ENCODE measurements at regions not wholly inside any gene's neighbourhood (a gene's known extent, or its start where the extent isn't known, plus 50 kb on each side); places are given as distances from the start of the nearest gene placed in this dataset.

DNA sequence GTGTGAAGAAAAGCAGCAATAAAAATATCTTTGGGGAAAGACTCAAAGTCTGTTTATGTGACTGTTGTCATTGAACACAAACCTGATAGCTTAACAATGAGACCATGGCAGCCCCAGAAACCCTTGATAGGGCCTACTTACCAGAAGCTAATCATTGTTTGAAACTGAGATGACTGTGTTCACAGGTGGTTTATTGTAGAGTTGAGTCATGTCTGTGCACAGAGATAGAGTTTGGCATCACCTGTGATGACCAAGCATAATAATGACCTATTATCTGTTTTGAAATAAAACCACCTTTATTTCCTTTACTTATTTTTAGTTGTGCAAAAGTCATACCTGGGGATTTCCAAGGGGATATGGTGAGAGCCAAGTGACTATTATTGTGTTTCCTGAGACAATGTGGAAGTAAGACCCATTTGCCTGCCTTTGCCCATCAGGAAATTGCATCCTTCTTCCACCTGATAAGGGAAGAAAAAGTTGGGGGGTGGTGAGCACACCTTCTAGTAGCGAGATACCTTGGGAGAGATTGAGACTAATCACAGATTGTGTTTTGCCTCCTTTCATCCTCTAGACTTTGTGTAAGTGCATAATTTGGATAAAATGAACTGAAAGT is 456.9 kb upstream of the JAG1 start:
- DNase-seq (ENCODE audit: low spot score), result no peak

DNA sequence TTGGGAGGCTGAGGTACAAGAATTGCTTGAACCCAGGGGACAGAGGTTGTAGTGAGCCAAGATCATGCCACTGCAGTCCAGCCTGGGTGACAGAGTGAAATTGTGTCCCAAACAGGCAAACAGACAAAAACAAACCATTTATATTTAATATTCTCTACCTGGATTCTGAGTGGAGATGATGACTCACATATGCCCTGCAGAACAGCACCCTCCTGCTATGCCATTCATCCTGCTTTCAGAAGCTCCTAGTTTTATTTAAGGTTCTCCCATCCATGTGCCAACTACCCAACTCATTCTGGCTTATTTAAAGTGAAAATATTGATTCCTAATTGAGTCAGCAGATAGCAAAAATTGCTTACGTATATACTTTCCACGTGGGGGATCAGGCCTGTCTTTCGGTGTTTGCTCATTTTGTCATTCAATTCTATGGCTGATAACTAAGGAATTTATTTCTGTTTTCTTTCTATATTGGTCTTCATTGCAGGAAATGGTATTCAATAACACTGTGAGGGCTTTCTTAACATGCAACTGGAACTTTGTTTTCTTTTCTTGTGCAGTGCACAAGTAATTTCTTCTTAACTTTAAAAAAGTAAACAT is 459.1 kb upstream of the JAG1 start:
- DNase-seq (ENCODE audit: low spot score), result no peak

DNA sequence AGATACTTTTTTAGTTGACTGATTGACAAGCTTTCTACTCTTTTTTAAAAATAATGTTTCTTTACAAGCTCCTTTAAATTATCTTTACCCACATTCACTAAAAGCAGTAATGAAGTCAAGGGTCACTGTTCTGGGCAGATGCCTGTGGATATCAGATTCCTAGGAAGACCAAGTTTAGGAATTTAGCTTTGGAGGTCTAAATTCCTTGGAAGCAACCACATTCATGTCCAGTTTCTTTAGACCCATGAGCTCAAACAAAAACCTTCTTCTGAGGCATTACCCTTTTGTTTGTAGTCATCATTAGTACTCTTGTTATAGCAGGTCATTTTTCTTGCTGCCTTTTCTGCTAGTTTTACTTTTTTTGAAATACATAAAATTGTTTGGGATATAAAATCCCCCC is 462.9 kb upstream of the JAG1 start:
- DNase-seq (ENCODE audit: low spot score), result no peak

DNA sequence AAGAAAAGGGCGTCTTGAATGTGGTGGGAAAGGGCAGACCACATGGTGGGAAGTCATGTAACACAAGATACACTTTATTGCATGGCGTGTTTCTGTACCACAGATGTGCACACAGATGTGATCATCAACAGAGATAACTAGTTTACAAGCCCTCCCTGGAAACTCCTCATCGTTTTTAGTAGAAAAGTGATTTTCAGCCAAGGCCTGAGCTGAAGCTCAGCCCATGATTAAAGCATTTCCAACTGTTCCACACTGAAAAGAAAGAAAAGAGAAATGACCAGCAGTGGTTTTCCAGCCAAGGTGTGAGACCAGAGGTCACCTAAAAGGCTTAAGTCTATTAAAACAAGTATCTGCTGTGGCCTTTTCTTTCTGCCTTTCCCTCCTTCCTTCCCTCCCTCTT is 463.9 kb upstream of the JAG1 start:
- no peak for DNase-seq (ENCODE audit: low spot score)

DNA sequence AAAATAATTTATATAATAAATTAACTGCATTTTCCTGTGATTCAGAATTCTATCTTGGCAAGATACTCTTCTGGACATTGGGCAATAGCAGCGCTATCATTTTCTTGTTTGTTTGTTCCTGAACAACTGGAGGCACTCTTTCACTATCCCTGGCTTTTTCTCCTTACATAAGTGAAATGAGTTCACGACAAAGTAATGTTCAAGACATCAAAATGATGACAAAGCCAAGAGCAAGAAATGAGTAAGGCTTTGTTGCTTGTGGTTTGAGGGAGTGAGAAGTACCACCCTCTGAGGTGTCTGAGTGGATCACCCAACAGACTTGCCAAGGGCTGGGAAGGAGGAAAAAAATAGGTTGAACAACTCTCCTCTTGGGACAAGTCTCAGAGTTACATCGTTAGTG is 466.6 kb upstream of the JAG1 start:
- DNase-seq (ENCODE audit: low spot score), result no peak

DNA sequence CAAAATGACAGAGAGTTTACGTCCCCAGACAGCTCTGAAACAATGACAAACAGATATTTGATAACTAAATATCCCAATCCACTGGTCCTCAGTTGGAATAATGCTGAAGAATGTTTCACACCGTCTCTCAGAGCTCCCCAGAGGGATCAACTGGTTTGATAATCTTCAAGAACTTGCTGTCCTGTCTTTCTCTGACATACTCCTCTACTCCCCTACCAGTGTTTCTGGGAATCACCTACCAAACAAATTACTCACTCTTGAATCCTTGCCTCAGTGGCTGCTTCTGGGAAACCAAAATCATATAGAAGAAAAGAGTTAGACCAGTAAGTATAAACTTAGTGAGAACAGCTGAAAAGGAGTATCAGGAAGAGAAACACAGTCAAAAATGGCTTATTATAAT is 469.7 kb upstream of the JAG1 start:
- no peak for DNase-seq (ENCODE audit: low spot score)

DNA sequence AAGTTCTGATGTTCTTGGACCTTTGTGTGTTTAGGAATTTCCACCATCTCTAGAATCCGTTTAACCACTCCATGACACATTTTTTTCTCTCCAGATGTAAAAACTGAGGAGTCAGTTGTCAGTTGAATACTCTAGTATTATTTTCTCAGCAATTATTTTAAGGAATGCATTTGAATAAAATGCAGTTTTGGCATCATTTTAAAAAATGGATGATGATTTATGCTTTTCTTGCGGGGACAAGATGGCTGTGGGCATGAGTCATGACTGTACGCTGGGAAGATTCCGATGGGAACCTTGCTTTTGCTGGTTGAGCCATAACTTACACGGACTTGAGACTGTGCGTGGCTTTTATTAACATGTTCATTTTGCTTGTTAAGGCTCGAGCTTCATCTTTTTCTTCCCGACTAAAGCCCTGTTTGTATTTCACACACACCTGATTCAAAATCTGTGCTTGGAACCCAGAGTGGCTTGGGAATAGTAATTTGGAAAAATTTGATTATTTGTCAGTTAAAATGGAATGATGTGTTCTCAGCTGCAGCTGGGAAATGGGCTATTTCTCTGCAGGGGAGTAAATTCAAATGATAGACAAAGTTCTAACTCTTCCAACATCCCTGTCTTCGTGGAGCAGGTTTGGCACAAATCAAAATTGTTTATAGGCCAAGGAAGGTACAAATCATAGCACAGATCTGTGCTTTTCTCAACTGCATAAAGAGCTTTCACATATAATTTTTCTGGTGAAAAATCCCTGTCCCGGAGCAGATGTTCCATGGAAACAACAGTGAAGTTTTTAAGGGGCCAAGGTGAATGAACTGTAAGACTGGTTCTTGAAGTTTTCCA is 470.5 kb upstream of the JAG1 start:
- DNase-seq (ENCODE audit: low spot score), result no peak

DNA sequence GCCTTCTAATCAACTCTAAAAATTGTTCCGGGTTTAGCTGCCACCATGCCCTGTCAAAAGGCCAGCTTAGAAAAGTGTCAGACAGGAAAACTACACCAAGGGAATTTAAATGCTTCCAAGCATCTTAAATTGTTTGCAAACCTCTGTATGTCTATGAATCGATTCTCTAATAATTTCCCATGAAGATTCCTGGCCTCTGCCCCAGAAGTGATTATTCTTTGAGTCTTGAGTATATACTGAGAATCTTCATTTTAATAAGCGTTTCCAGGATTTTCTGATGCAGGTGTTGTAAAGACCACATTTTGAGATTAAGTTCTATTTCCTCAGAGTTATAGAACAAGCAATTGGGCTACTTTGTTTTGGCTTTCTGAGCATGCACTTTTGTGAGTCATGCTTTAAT is 471.8 kb upstream of the JAG1 start:
- DNase-seq (ENCODE audit: low spot score), result no peak

DNA sequence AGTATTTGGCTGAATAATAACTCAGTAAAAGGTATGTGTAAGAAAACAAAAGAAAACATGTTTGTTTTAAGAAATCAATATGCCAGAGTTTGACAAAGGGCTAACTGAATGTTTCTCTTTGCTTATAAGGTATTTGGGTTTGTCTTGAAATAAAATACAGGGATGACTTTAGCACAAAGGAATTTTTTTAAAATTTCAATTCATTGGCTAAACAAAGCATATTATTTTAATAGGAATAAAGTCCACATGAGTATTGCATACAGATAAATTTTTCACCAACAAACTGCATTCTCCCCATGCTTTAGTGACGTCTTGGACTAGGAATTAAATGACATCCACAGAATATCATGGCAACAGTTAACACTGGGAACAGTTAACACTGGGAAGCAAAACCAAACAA is 480.0 kb upstream of the JAG1 start:
- DNase-seq (ENCODE audit: low spot score), result no peak

DNA sequence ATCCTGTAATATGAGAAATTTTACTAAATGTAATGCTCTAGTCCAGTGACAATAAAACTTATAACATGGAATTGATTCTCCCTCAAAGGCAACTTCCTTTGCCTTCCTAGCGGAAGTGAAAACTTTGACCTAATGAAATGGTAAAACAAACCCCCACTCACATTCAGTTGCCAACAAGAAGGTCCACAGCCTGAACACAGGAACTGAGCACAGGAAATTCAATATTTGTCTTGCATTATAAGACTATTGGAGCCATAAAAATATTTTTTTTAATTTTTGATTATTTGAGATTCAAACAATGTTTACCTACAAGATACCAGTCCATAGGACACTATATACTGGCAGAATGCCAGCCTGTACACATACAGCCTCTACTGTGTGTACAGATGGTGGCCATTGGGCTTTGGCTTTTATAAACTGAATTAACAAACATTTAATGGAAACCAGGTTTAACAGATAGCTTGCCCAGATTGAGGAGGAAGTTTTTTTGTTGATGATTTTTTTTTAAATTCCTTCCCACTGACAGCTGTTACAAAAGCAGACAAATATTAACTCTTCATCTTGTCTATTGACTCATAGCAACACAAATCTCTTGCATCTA is 481.5 kb upstream of the JAG1 start:
- DNase-seq (ENCODE audit: low spot score), result no peak

DNA sequence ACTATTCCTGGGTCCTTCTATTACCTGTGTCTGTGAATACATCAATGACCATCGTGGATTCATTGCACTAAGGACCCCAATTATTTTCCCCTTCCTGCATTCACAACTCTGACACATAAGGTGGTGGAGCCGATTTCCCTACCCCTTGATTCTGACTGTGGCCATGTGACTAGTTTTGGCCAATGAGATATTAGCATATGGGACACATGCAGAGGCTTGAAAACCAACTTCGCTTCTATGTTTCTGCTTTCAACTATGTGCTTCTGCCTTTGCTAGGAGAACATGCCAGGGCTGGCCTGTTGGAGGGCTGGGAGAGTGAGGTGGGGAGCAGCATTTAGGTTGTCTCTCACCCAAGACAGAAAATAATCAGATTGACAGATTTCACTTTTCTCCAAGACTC is 483.1 kb upstream of the JAG1 start:
- DNase-seq (ENCODE audit: low spot score), result no peak

DNA sequence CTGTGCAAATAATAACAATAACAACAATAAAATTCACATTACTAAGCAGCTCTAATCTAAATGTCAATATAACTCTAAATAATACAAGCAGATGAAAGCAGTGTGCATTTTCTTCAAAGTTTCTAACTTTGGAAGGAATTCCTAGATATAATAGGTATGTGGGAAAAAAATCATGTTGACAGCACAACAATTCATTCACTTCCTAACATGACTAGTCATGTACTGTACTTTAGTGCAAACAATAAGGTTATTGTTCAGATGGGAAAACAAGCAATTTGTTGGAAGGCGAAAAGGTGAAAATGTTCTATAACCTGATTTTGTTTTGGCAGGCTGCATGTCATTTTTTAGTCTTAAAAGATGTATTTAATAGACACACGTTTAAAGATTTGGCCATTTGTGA is 484.3 kb upstream of the JAG1 start:
- DNase-seq (ENCODE audit: low spot score), result peak; percentile 74

DNA sequence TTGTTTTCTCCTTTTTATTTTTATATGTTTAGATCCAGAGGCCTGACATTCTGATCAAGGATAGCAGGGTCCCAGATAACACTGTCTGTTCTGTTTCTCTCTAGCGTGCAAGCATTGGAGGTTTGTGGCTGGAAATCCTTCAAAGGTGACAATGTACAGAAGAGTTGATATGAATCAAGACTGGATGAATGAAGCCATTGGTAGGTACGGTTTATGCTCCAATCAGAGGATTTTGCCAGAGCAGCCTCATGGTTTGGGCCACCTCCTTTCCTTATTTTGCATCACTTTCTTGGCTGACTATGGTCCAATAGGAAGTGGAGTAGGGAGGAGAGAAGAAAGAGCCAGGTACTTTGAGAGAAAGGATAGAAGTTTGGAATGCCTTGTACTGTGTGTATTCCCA is 484.8 kb upstream of the JAG1 start:
- DNase-seq (ENCODE audit: low spot score), result peak; percentile 65

DNA sequence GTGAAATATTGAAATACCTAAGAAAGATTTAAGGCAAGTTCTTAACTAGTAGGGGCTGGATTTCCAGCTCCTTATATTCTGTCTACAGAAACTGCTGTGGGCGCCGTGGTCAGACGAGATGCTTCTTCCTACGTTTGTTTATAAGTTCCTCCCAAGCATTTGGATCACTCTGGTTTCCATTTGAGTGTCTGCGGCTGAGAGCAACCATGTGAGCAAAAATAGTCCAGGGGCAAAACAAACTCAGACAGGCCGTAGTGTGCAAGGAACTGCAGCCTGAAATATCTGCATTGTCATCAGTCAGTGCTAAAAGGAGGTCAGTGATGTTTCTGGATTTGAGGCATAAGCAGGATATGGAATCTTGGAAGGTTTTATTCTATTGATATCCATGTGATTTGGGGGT is 485.9 kb upstream of the JAG1 start:
- no peak for DNase-seq (ENCODE audit: low spot score)

DNA sequence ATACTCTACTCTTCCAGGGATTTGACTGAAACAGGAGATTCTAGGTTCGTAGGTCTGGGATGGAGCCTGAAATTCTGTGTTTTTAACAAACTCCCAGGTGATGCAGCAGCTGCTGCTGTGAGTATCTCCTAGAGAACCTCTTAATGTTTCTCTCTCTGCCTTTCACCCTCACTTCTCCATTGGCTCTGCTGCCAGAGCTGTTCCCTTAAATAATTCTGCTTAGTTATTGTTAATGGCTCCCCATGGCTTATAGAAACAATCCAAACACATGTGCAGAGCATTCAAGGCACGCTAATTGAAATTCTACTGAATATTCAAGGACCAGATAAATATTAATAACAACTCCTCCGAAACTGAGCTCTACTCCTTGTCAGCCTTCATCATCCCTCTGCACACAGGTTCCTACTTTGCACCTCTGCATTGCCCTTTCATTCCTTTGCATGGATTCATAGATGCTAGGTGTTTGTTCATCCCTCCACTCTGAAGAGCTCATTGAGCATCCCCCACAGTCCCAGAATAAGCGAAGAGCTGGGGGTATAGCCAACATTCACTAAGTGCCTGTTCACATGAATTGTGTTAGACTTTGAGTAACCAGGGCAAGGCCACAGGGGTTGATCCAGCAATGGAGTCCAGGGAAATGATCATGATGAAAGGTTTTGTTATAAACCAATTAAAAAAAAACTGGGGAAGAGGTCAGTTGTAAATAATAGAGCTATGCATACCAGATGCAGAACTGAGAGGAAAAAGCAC is 488.4 kb upstream of the JAG1 start:
- DNase-seq (ENCODE audit: low spot score), result no peak

DNA sequence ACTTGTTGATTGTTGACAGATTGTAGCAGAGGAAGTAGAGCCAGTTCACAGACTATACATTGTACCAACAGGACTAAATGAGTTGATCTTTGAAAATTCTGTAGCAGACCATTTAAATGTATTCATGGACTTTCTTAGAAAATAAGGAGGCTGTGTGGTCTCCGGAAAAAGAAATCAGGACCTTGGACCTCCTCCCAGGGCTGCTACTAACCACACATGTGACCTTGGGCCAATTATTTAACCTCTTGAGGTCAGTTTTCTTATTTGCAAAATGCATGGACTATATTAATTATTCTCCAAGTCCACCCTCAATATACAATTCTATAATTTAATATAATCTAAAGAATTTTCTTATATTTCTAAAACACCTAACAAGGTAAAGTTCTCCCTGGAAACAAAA is 492.0 kb upstream of the JAG1 start:
- DNase-seq (ENCODE audit: low spot score), result no peak

DNA sequence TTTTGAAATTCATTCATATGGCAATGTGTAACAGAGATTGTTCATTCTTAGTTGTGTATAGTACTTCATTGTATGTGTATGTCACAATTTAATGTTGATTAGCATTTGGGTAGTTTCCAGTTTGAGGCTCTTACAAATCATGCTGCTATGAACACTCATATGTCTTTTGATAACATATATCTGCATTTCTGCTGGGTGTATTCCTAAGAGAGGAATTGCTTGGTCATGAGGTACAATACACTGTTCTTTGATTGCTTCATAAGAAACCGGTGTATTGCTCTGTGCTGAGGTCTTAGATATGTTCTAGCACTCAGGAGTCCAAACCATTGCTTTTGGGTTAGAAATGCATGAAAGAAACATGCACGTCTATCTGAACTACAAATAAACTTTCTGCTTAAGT is 492.9 kb upstream of the JAG1 start:
- DNase-seq (ENCODE audit: low spot score), result no peak

DNA sequence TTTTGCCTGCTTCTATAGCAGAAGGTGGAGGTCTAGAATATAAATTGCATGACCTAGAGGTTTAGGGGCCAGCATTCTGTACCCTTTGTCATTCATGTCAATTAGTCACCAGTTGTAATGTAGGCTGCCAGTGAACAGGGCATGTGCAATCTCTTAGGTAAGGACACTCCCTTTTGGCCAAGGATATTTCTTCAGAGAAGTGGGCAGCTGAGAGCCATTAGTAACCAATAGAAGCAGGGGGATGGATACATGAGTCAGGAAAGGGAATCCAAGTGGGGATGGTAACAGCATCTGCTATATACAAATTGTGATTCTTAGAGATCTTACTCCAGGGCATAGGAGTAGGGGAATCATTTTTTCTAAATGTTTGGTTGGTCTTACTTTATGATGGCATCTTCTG is 494.2 kb upstream of the JAG1 start:
- DNase-seq (ENCODE audit: low spot score), result no peak

DNA sequence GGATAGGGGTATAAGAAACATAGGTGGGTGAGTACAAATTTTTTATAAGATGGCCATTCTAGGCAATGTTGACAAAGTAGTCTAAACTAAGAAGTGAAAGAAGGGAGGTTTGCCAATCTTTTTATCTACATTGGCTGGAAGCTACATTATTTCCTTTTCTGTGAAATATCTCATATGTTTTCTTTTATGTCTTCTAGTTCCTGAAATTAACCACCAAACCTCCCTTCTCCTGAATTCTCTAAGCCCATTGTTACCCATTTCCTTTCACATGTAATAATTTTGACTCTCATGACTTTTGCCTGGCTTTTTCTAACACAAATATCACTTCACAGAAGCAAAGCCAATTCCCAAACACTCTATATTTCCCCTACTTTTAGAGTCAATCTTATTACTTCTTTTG is 496.2 kb upstream of the JAG1 start:
- DNase-seq (ENCODE audit: low spot score), result no peak

DNA sequence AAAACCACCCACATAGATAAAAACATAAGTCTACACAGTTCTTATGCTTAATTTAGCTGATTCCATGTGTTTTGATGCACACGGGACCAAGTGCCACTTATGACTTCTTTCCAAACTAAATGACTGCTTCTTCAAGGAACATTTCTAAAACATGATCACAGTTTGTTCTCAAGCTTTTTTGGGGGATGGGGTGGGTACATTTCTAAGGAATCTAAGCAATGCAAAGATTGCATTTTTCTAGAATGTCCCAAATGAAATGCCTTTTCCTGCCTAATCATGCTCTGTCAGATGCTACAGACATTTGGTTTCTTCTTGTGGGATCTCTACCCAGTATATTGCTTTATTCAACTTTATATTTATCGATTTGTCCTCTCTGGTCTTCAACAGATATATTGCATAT is 496.8 kb upstream of the JAG1 start:
- DNase-seq (ENCODE audit: low spot score), result no peak

DNA sequence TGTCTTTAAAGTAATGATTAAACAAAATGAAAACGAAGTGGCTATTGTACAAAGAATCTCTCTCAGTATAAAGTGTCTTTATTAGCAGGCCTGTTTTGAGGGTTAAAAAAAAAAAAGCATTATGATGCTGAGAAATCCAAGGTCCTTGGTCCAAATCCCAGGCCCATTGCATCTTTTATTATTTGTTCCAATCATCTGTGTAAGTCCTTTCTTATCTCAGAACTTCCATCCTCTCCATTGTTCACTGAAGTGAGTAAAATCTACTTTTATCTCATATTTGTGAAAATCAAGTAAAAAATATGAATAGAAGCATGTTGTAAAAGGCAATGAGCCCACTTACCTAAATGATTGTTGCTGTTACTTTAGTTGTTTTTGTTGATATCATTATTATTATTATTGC is 499.1 kb upstream of the JAG1 start:
- DNase-seq (ENCODE audit: low spot score), result no peak

DNA sequence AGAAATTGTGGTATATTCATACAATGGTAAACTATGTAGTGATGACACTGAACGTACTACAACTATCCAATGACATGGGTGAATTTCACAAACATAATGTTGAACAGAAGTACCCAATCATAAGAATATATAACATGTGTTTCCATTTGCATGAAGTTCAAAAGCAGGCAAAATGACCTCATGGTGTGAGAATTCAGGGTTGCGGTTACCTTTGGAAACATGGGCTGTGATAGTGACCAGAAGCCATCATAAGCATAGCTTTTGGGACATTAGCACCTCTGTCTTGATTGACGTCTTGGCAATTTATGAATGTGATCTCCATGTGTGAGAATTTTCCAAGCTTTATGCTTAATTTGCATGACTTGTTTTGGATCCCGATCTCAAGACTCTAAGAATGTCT is 500.1 kb upstream of the JAG1 start:
- DNase-seq (ENCODE audit: low spot score), result no peak

DNA sequence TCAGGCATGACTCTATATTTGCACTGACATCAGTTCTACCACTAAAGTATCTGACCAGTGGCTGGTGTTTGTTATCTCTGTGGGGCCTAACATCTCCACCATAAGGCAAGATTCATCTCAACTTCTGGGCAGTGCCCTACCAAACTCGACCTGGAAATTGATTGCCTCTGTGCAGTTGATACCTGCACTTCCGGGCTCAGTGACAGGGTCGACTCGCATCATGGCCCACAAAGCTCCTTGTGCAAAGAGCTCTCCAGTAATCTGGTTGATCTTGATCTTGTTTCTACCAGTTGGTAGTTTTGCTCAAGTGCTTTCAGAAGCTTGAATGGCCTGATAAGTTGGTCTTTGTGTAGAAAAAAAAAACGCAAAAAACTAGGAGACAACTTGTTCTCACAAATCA is 501.1 kb upstream of the JAG1 start:
- no peak for DNase-seq (ENCODE audit: low spot score)

All from COLO829 (cell line).